Testis (tissue), 2 donors: ENCODE measurements at regions not wholly inside any gene's neighbourhood (a gene's known extent, or its start where the extent isn't known, plus 50 kb on each side); places are given as distances from the start of the nearest gene placed in this dataset.

Source experiments
- CTCF ChIP-seq, 3 experiments: fragments of 450-650 bp in 2 of 3; fragments of 200-600 bp in 1 of 3; sonication (generic) in 1 of 3; IDR thresholded peaks; one replicate each; pipeline ENCODE4 v1.5.1; 2016 to 2019; ENCODE audit warnings: antibody characterized with exemption in 3 of 3, mild to moderate bottlenecking in 2 of 3, moderate library complexity in 1 of 3
- POLR2A ChIP-seq: fragments of 450-650 bp; IDR thresholded peaks from one replicate; pipeline ENCODE4 v1.6.1; 2017; ENCODE audit warnings: antibody characterized with exemption, mild to moderate bottlenecking, moderate library complexity

DNA sequence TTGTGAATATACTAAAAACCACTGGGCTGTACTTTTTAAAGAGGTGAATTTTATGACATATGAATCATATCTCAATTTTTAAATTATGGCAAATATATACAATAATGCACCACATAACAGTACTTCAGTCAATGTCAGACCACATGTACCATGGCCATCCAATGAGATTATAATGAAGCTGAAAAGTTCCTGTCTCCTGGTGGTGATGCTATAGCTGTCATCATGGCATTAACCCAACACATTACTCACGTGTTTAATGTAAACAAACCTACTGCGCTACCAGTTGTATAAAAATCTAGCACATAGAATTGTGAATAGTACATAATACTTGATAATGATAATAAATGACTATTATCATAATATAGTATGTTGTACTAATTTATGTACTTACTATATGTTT, 77.6 kb upstream of the ID2 start:
- TF ChIP-seq CTCF (IDR thresholded peaks at IDR 0.05) (no peak), POLR2A (no peak)
